SK-N-SH treated with all-trans-retinoic acid at 6 μM for 48 hours (cell line): ENCODE measurements at regions not wholly inside any gene's neighbourhood (a gene's known extent, or its start where the extent isn't known, plus 50 kb on each side); places are given as distances from the start of the nearest gene placed in this dataset.

Source experiments
- ATAC-seq: fragments of 200-7000 bp; cut with Tn5 transposase; 3 replicates; pipeline ENCODE4 v1.9.1; 2020; ENCODE audit warnings: mild to moderate bottlenecking, moderate library complexity
- ARNTL ChIP-seq: fragments of 450-650 bp; formaldehyde crosslinking; IDR thresholded peaks from 2 replicates; pipeline ENCODE4 v1.5.0; 2020; ENCODE audit warnings: low read depth, mild to moderate bottlenecking, moderate library complexity, borderline replicate concordance
- BACH2 ChIP-seq: fragments of 250-450 bp; sonication (Bioruptor Pico); IDR thresholded peaks from 2 replicates; pipeline ENCODE4 v1.9.0; 2021; ENCODE audit warnings: mild to moderate bottlenecking, borderline replicate concordance
- CREB5 ChIP-seq: fragments of 250-450 bp; sonication (Bioruptor Pico); IDR thresholded peaks from 2 replicates; pipeline ENCODE4 v1.5.1; 2020; ENCODE audit warnings: low read depth, mild to moderate bottlenecking, moderate library complexity
- CSDC2 ChIP-seq: fragments of 250-450 bp; sonication (Bioruptor Pico); IDR thresholded peaks from 2 replicates; pipeline ENCODE4 v1.5.0; 2020; ENCODE audit warnings: mild to moderate bottlenecking, moderate library complexity
- ESRRG ChIP-seq: fragments of 250-450 bp; sonication (Bioruptor Pico); IDR thresholded peaks from 2 replicates; pipeline ENCODE4 v1.6.1; 2021; ENCODE audit warnings: mild to moderate bottlenecking
- GLIS3 ChIP-seq: fragments of 250-450 bp; sonication (Bioruptor Pico); IDR thresholded peaks from 2 replicates; pipeline ENCODE4 v1.5.0; 2020; ENCODE audit warnings: mild to moderate bottlenecking, moderate library complexity
- ISL1 ChIP-seq: fragments of 250-450 bp; sonication (Bioruptor Pico); IDR thresholded peaks from 2 replicates; pipeline ENCODE4 v2.1.2; 2022; ENCODE audit warnings: mild to moderate bottlenecking, moderate library complexity
- OSR1 ChIP-seq: fragments of 250-450 bp; sonication (Bioruptor Pico); IDR thresholded peaks from 2 replicates; pipeline ENCODE4 v1.8.0; 2022; ENCODE audit warnings: moderate library complexity, mild to moderate bottlenecking, inconsistent platforms
- PPARA ChIP-seq: fragments of 250-450 bp; sonication (Bioruptor Pico); IDR thresholded peaks from 2 replicates; pipeline ENCODE4 v1.5.0; 2020; ENCODE audit warnings: mild to moderate bottlenecking, borderline replicate concordance
- RARB ChIP-seq: fragments of 250-450 bp; sonication (Bioruptor Pico); IDR thresholded peaks from 2 replicates; pipeline ENCODE4 v1.8.0; 2021; ENCODE audit warnings: mild to moderate bottlenecking, moderate library complexity
- SNAI2 ChIP-seq: fragments of 250-450 bp; sonication (Bioruptor Pico); IDR thresholded peaks from 2 replicates; pipeline ENCODE4 v1.5.0; 2020; ENCODE audit warnings: mild to moderate bottlenecking, moderate library complexity
- ZC3H10 ChIP-seq: fragments of 250-450 bp; sonication (Bioruptor Pico); IDR thresholded peaks from 2 replicates; pipeline ENCODE4 v1.5.1; 2021; ENCODE audit warnings: mild to moderate bottlenecking, moderate library complexity
- ZFP3 ChIP-seq: fragments of 250-450 bp; sonication (Bioruptor Pico); IDR thresholded peaks from 2 replicates; pipeline ENCODE4 v1.5.0; 2020; ENCODE audit warnings: mild to moderate bottlenecking, moderate library complexity
- ZFP30 ChIP-seq: fragments of 450-650 bp; formaldehyde crosslinking; IDR thresholded peaks from 2 replicates; pipeline ENCODE4 v1.5.0; 2022; ENCODE audit warnings: mild to moderate bottlenecking, moderate library complexity
- ZNF565 ChIP-seq: fragments of 450-650 bp; formaldehyde crosslinking; conservative IDR thresholded peaks from 2 replicates; pipeline ENCODE4 v1.5.0; 2020; ENCODE audit warnings: low read depth, mild to moderate bottlenecking, moderate library complexity
- ZNF70 ChIP-seq: fragments of 450-650 bp; formaldehyde crosslinking; IDR thresholded peaks from 2 replicates; pipeline ENCODE4 v1.5.0; 2020; ENCODE audit warnings: mild to moderate bottlenecking, moderate library complexity
- ZNF8 ChIP-seq: fragments of 450-650 bp; formaldehyde crosslinking; IDR thresholded peaks from 2 replicates; pipeline ENCODE4 v1.5.0; 2020; ENCODE audit warnings: mild to moderate bottlenecking, moderate library complexity
- TF ChIP-seq, protein P1 (sequence below): fragments of 250-450 bp; sonication (Bioruptor Pico); IDR thresholded peaks from 2 replicates; pipeline ENCODE4 v1.5.1; 2021; ENCODE audit warnings: mild to moderate bottlenecking, moderate library complexity
- TF ChIP-seq, protein P2 (sequence below): fragments of 250-450 bp; sonication (Bioruptor Pico); IDR thresholded peaks from 2 replicates; pipeline ENCODE4 v1.8.0; 2021; ENCODE audit warnings: low read depth, mild to moderate bottlenecking, moderate library complexity, borderline replicate concordance
- TF ChIP-seq, protein P3 (sequence below): fragments of 250-450 bp; sonication (Bioruptor Pico); IDR thresholded peaks from 2 replicates; pipeline ENCODE4 v1.5.0; 2020; ENCODE audit warnings: mild to moderate bottlenecking, moderate library complexity

- TF ChIP-seq, protein P1, sequence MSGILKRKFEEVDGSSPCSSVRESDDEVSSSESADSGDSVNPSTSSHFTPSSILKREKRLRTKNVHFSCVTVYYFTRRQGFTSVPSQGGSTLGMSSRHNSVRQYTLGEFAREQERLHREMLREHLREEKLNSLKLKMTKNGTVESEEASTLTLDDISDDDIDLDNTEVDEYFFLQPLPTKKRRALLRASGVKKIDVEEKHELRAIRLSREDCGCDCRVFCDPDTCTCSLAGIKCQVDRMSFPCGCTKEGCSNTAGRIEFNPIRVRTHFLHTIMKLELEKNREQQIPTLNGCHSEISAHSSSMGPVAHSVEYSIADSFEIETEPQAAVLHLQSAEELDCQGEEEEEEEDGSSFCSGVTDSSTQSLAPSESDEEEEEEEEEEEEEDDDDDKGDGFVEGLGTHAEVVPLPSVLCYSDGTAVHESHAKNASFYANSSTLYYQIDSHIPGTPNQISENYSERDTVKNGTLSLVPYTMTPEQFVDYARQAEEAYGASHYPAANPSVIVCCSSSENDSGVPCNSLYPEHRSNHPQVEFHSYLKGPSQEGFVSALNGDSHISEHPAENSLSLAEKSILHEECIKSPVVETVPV (CRISPR knock-in tag), result no peak
- no peak for TF ChIP-seq ZNF8 (CRISPR knock-in tag)
Observed at GRCh38 chr1:67571901-67572593, 113.0 kb upstream of the GADD45A start (continued).

DNA sequence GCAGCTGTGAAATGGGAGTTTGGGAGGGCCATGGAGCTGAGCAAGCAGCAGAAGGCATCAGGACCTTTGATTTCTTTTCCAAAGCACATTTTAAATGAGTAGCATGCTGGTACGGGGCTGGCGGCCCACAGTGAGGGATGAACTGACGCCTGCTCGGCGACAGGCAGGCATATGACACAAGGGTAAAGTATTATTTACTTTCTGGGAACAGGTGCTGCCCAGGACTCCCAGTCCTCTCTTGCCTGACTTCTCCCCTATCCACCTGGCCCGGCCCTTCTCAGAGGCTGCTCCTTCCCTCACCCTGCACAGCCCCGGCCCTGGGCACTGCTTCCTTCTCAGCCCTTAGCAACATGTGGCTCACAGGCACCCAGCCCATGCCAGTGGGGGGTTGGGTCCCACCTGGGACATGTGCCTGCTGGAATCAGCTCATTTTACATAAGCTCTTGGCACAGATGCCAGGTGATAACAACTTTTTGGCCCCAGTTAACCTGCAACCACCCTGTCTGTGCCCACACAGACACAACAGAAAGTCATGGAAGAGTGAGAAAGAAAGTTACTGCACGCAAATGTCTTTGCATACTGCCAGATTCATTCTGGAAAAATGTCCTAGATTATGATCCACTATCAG is 112.3 kb upstream of the GADD45A start:
- no peak for TF ChIP-seq GLIS3
- no peak for TF ChIP-seq ARNTL
- TF ChIP-seq CREB5 (CRISPR knock-in tag), result no peak
- no peak for TF ChIP-seq RARB
- TF ChIP-seq ZFP3 (CRISPR knock-in tag), result no peak
- no peak for TF ChIP-seq OSR1
- no peak for TF ChIP-seq ESRRG
- TF ChIP-seq ZNF70 (CRISPR knock-in tag), result no peak
- no peak for ATAC-seq

GRCh38 chr1:67573311-67573872 is 111.6 kb upstream of the GADD45A start:
- ATAC-seq, result no peak
- TF ChIP-seq CREB5 (CRISPR knock-in tag) (no peak), GLIS3 (no peak), ZNF8 (CRISPR knock-in tag) (no peak), ZNF70 (CRISPR knock-in tag) (no peak), ZC3H10 (no peak), ZFP30 (CRISPR knock-in tag) (no peak), RARB (no peak), BACH2 (CRISPR knock-in tag) (no peak)

DNA sequence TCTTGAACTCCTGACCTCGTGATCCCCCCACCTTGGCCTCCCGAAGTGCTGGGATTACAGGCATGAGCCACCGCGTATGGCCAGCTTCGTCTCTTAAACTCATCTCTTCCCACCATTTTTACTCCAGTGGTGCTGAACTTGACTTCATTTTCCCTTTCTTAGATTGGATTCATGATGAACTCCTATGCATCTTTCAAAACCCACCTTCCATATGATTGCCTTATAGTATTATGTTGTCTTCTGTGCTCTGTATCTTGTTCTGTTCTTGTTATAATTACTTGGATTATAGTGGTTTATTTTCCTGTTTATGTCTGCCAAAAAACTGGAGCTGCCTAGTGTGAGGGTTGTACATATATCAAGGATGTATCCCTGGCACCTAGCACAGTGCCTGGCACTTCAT is 110.8 kb upstream of the GADD45A start:
- TF ChIP-seq CSDC2 (CRISPR knock-in tag) (no peak), GLIS3 (no peak), ZNF8 (CRISPR knock-in tag) (no peak), ZFP3 (CRISPR knock-in tag) (peak; percentile 86)
- TF ChIP-seq, all 23 proteins: peak for 1
- no peak for ATAC-seq

DNA sequence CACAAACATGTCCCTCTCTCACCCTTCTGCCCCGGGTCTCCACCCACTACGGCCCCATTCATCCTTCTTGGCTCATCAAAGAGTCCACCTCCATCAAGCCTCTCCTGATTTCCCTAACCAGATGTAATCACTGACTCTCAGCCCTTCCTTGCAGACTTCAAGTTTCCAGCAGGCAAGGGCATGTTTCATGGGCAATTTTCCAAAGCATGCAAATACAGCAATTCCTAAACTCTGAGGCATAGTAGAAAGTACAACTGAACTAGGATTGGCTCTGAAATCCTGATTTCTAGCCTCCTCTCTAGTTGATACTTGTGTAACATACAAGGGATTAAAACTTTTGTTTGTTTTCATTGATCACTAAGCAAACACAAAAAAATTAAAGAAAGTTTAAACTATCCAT is 109.1 kb upstream of the GADD45A start:
- ATAC-seq, result no peak
- TF ChIP-seq CREB5 (CRISPR knock-in tag) (no peak), ISL1 (no peak), ZNF8 (CRISPR knock-in tag) (no peak), ARNTL (no peak), SNAI2 (CRISPR knock-in tag) (no peak), ZNF565 (no peak), PPARA (CRISPR knock-in tag) (no peak), GLIS3 (no peak), ESRRG (no peak), BACH2 (CRISPR knock-in tag) (no peak)
- TF ChIP-seq, protein P2, sequence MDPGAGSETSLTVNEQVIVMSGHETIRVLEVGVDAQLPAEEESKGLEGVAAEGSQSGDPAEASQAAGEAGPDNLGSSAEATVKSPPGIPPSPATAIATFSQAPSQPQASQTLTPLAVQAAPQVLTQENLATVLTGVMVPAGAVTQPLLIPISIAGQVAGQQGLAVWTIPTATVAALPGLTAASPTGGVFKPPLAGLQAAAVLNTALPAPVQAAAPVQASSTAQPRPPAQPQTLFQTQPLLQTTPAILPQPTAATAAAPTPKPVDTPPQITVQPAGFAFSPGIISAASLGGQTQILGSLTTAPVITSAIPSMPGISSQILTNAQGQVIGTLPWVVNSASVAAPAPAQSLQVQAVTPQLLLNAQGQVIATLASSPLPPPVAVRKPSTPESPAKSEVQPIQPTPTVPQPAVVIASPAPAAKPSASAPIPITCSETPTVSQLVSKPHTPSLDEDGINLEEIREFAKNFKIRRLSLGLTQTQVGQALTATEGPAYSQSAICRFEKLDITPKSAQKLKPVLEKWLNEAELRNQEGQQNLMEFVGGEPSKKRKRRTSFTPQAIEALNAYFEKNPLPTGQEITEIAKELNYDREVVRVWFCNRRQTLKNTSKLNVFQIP (CRISPR knock-in tag), result no peak
- TF ChIP-seq, protein P3, sequence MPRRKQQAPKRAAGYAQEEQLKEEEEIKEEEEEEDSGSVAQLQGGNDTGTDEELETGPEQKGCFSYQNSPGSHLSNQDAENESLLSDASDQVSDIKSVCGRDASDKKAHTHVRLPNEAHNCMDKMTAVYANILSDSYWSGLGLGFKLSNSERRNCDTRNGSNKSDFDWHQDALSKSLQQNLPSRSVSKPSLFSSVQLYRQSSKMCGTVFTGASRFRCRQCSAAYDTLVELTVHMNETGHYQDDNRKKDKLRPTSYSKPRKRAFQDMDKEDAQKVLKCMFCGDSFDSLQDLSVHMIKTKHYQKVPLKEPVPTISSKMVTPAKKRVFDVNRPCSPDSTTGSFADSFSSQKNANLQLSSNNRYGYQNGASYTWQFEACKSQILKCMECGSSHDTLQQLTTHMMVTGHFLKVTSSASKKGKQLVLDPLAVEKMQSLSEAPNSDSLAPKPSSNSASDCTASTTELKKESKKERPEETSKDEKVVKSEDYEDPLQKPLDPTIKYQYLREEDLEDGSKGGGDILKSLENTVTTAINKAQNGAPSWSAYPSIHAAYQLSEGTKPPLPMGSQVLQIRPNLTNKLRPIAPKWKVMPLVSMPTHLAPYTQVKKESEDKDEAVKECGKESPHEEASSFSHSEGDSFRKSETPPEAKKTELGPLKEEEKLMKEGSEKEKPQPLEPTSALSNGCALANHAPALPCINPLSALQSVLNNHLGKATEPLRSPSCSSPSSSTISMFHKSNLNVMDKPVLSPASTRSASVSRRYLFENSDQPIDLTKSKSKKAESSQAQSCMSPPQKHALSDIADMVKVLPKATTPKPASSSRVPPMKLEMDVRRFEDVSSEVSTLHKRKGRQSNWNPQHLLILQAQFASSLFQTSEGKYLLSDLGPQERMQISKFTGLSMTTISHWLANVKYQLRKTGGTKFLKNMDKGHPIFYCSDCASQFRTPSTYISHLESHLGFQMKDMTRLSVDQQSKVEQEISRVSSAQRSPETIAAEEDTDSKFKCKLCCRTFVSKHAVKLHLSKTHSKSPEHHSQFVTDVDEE (CRISPR knock-in tag), result no peak
